Erythroblast (primary cell): ENCODE measurements at regions not wholly inside any gene's neighbourhood (a gene's known extent, or its start where the extent isn't known, plus 50 kb on each side); places are given as distances from the start of the nearest gene placed in this dataset.

Experiments
- GATA1 ChIP-seq: IDR thresholded peaks from 2 replicates; pipeline ENCODE4 v1.6.1; 2011; ENCODE audit warnings: low read depth, mild to moderate bottlenecking, control low read depth, low read length, moderate library complexity
- POLR2A ChIP-seq: IDR thresholded peaks from 2 replicates; pipeline ENCODE4 v1.6.1; 2011; ENCODE audit warnings: mild to moderate bottlenecking, low read length

DNA sequence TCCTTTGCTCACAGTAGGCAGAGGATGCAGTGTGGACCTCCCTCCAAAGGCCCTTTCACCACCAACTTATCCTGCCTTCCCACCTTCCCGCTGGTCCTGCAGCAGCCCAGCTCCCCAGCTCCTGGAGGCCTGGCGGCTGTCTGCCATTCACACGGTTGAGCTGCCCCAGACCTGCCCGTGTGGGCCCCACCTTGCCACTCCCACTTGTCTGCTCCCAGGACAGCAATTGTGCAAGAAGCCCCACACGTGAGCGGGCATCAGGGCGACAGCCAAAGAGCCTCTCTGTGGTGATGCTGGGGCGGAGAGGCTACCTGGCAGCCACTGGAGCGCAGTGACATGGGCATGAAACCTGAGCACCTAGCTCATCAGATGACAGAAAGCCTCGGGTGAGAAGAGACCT, 248.6 kb upstream of the MAF start:
- no peak for TF ChIP-seq POLR2A
- TF ChIP-seq GATA1, result no peak
